ENCODE measurements at regions not wholly inside any gene's neighbourhood (a gene's known extent, or its start where the extent isn't known, plus 50 kb on each side); places are given as distances from the start of the nearest gene placed in this dataset.

- TF ChIP-seq CTCF (IDR thresholded peaks at IDR 0.05; ENCODE audit: poor library complexity, severe bottlenecking), result no peak
- DNase-seq (ENCODE audit: low spot score) (no peak), ATAC-seq (ENCODE audit: low read depth) (no peak)
- Histone ChIP-seq H3K36me3 (ENCODE audit: low read depth) (no peaks in the 10 kb centered on the region), H3K27ac (ENCODE audit: poor library complexity, severe bottlenecking) (no peak overlapping the region), H3K9me3 (ENCODE audit: severe bottlenecking) (no peaks in the 10 kb centered on the region), H3K4me3 (ENCODE audit: severe bottlenecking) (no peak overlapping the region), H3K27me3 (ENCODE audit: insufficient read depth, poor library complexity, severe bottlenecking) (no peaks in the 10 kb centered on the region), H3K4me1 (ENCODE audit: insufficient read depth, poor library complexity, severe bottlenecking) (no peaks in the 10 kb centered on the region)
These were observed 58.7 kb upstream of the FAM83B start for GRCh38 chr6:54787825-54788224.
